Chondrocyte (in vitro differentiated cells): ENCODE measurements at regions not wholly inside any gene's neighbourhood (a gene's known extent, or its start where the extent isn't known, plus 50 kb on each side); places are given as distances from the start of the nearest gene placed in this dataset.
A peak's percentile ranks its signal among the peaks of the same experiment; 100 is the strongest.
"Not testable (repeated sequence)": the region's sequence is repeated elsewhere in the genome, so short reads cannot be mapped to it uniquely, and the experiment has no call there.

Source experiments
- DNase-seq: peaks from one replicate; pipeline ENCODE4 v3.0.0; 2021; ENCODE audit warnings: mixed read lengths, low spot score
- H3K27ac Mint-ChIP-seq: one replicate; pipeline ENCODE4 v1.8.0; 2021; ENCODE audit warnings: mild to moderate bottlenecking, moderate library complexity, mixed read lengths; ENCODE audit not compliant: unreplicated experiment
- H3K27me3 Mint-ChIP-seq: 2 replicates; pipeline ENCODE4 v1.8.0; 2021; ENCODE audit warnings: low read depth, mixed read lengths
- H3K36me3 Mint-ChIP-seq: 2 replicates; pipeline ENCODE4 v1.8.0; 2021; ENCODE audit warnings: low read depth, mixed read lengths
- H3K4me1 Mint-ChIP-seq: 2 replicates; pipeline ENCODE4 v1.8.0; 2021; ENCODE audit warnings: low read depth, mild to moderate bottlenecking, mixed read lengths
- H3K4me3 Mint-ChIP-seq: one replicate; pipeline ENCODE4 v1.8.0; 2021; ENCODE audit warnings: mild to moderate bottlenecking, moderate library complexity, mixed read lengths; ENCODE audit not compliant: unreplicated experiment
- H3K9me3 Mint-ChIP-seq: 2 replicates; pipeline ENCODE4 v1.8.0; 2021; ENCODE audit warnings: low read depth, mixed read lengths
- CTCF ChIP-seq: fragments of 200-600 bp; sonication (generic); IDR thresholded peaks from 2 replicates; pipeline ENCODE4 v1.5.0; 2021; ENCODE audit warnings: antibody characterized with exemption, mild to moderate bottlenecking, moderate library complexity

- no peak for TF ChIP-seq CTCF
- peaks cover 9% of the 10 kb centered on the region for H3K9me3 Mint-ChIP-seq
- no peak for DNase-seq
- no peak overlapping the region for H3K4me3 Mint-ChIP-seq
- peaks cover 48% of the 10 kb centered on the region for H3K4me1 Mint-ChIP-seq
- H3K27ac Mint-ChIP-seq: peak overlapping the region; percentile 93
- peaks cover 2% of the 10 kb centered on the region for H3K36me3 Mint-ChIP-seq
- no peaks in the 10 kb centered on the region for H3K27me3 Mint-ChIP-seq
Observed at GRCh38 chr9:108048406-108049025, 558.9 kb upstream of the KLF4 start.

GRCh38 chr9:108047777-108048176 is 558.2 kb upstream of the KLF4 start:
- not testable (repeated sequence) for H3K27me3 Mint-ChIP-seq, H3K4me3 Mint-ChIP-seq, DNase-seq, H3K36me3 Mint-ChIP-seq, H3K27ac Mint-ChIP-seq
- Mint-ChIP-seq H3K9me3 (peaks cover 13% of the 10 kb centered on the region), H3K4me1 (peaks cover 42% of the 10 kb centered on the region)

- Mint-ChIP-seq H3K4me3 (no peak overlapping the region), H3K9me3 (peaks cover 15% of the 10 kb centered on the region), H3K36me3 (peaks cover 2% of the 10 kb centered on the region), H3K27me3 (no peaks in the 10 kb centered on the region), H3K4me1 (peaks cover 36% of the 10 kb centered on the region), H3K27ac (no peak overlapping the region)
- TF ChIP-seq CTCF: no peak
- no peak for DNase-seq
Observed at GRCh38 chr9:108047264-108047663, 557.7 kb upstream of the KLF4 start.

DNA sequence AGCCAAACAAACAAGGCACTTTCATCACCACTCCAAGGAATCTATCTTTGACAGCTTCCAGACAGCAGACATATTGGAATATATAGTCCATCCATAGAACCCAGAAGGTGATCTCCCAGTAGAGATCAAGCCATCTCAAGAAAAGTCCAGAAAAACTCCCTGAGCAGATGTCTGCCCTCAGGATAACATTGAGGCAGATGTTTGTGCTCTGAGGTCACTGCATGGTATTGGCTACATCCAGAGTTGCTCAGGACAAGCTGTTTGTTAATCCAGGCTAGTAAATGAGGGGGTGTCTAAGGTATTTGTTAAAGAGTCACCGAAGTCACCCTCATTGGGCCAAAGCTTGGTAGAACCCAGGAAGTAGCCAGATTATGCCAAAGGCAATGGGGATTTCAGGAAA is 556.3 kb upstream of the KLF4 start:
- Mint-ChIP-seq H3K4me1 (peaks cover 41% of the 10 kb centered on the region), H3K36me3 (peaks cover 2% of the 10 kb centered on the region)

DNA sequence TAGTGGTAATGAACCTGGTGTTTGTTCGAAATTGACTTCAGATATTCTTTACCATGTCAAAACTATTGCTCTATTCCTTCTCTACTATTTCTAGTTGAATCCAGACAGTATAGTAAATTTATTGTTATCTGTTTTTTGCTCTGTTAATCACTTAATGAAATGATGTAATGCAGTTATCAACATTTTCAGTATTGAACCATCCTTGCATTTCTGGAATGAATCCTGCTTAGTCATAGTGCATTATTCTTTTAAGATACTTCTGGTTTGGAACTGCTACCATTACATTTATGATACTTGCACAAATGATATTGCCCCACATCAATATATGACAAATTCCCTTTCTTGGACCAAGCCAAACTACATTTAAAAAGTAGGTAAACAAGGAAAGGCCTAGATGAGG is 554.0 kb upstream of the KLF4 start:
- Mint-ChIP-seq H3K4me1 (peaks cover 31% of the 10 kb centered on the region), H3K27ac (no peak overlapping the region)
- DNase-seq: no peak

More for the DNA sequence above, 556.3 kb upstream of the KLF4 start:
- Mint-ChIP-seq H3K27me3 (no peaks in the 10 kb centered on the region), H3K4me3 (no peak overlapping the region), H3K27ac (no peak overlapping the region), H3K9me3 (peaks cover 15% of the 10 kb centered on the region)
- no peak for TF ChIP-seq CTCF
- DNase-seq: no peak

More for the DNA sequence above, 554.0 kb upstream of the KLF4 start:
- H3K9me3 Mint-ChIP-seq: peaks cover 15% of the 10 kb centered on the region
- H3K36me3 Mint-ChIP-seq: peaks cover 2% of the 10 kb centered on the region
- TF ChIP-seq CTCF: no peak
- no peak overlapping the region for H3K4me3 Mint-ChIP-seq
- H3K27me3 Mint-ChIP-seq: no peaks in the 10 kb centered on the region
